Mesothelial cell of epicardium (in vitro differentiated cells): ENCODE measurements at regions not wholly inside any gene's neighbourhood (a gene's known extent, or its start where the extent isn't known, plus 50 kb on each side); places are given as distances from the start of the nearest gene placed in this dataset.
"Not testable (repeated sequence)": the region's sequence is repeated elsewhere in the genome, so short reads cannot be mapped to it uniquely, and the experiment has no call there.

Experiments used
- DNase-seq, 2 experiments: peaks; one replicate each; pipeline ENCODE4 v3.0.0; 2021; ENCODE audit warnings: low spot score in 2 of 2; ENCODE audit not compliant: unreplicated experiment in 2 of 2
- H3K27ac Mint-ChIP-seq: 2 replicates; pipeline ENCODE4 v1.8.0; 2021; ENCODE audit warnings: mixed read lengths
- H3K27me3 Mint-ChIP-seq: 2 replicates; pipeline ENCODE4 v1.8.0; 2021; ENCODE audit warnings: low read depth, mixed read lengths
- H3K36me3 Mint-ChIP-seq: 2 replicates; pipeline ENCODE4 v1.8.0; 2021; ENCODE audit warnings: mixed read lengths
- H3K4me1 Mint-ChIP-seq: 2 replicates; pipeline ENCODE4 v1.8.0; 2021; ENCODE audit warnings: mixed read lengths
- H3K4me3 Mint-ChIP-seq: 2 replicates; pipeline ENCODE4 v1.8.0; 2021; ENCODE audit warnings: mild to moderate bottlenecking, moderate library complexity, mixed read lengths
- H3K9me3 Mint-ChIP-seq: 2 replicates; pipeline ENCODE4 v1.8.0; 2021; ENCODE audit warnings: mixed read lengths
- CTCF ChIP-seq: fragments of 200-600 bp; sonication (generic); IDR thresholded peaks from one replicate; pipeline ENCODE4 v1.5.0; 2021; ENCODE audit warnings: antibody characterized with exemption; ENCODE audit not compliant: unreplicated experiment

DNA sequence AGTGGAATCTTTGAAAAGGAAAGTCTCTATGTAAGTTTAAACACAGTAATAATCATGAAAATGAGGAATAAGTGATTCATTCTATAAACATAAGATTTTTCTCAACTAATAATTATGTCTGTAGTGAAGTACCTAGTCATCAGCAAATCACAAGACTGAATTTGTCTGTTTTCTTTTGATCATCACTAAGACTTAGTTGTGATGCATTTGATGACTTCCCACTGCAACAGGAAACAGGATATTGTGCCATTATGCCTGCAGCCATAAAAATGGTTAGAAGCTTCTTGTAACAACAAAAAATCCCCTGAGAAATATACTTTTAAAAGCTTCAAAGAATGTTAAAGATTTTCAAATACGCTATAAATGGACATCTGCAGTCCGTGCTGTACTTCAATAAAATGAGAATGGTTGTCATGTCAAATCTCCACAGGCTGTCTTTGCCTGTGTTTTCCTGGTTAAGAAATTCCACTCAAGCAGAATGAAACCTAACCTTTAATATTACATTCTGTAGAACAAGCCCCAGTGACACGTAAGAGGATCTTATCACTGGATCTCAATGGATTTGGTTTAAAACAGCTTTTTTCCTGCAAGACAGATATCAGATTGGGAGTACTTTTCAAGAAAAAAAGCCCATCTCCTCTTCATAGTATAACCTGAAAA, 1262.3 kb upstream of the PHF14 start:
- no peak for TF ChIP-seq CTCF
- DNase-seq, result no peak
- Mint-ChIP-seq H3K36me3 (no peaks in the 10 kb centered on the region), H3K4me3 (no peak overlapping the region), H3K9me3 (no peaks in the 10 kb centered on the region), H3K27ac (no peak overlapping the region), H3K27me3 (no peaks in the 10 kb centered on the region), H3K4me1 (peaks cover 5% of the 10 kb centered on the region)

GRCh38 chr7:9718071-9718661, 1255.5 kb upstream of the PHF14 start:
- no peak for TF ChIP-seq CTCF
- Mint-ChIP-seq H3K4me3 (no peak overlapping the region), H3K27me3 (no peaks in the 10 kb centered on the region), H3K9me3 (no peaks in the 10 kb centered on the region), H3K36me3 (no peaks in the 10 kb centered on the region), H3K4me1 (peaks cover 5% of the 10 kb centered on the region), H3K27ac (peak overlapping the region; percentile 30)
- DNase-seq, result no peak

DNA sequence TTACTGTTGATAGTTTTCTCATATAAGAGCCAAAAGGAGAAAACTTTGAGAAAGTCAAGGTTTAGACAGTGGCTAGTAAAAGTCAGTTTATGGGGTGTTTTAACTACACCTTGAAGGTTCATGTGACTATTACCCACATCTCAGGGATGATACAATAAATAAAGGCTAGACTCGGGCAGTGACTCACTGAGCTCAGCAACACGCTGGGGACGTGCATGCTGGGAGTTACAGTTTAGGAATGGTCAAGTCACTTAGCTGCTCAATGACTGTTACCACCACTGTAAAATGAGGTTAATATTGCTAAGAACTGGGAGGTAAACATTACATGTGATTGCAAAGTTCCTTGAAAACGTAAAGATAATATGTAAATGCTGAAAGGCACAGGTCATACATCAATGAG, 1254.4 kb upstream of the PHF14 start:
- H3K27me3 Mint-ChIP-seq, result no peaks in the 10 kb centered on the region
- DNase-seq, result no peak
- H3K27ac Mint-ChIP-seq, result no peak overlapping the region
- no peaks in the 10 kb centered on the region for H3K9me3 Mint-ChIP-seq
- H3K4me3 Mint-ChIP-seq, result no peak overlapping the region
- TF ChIP-seq CTCF, result no peak
- H3K4me1 Mint-ChIP-seq, result peaks cover 5% of the 10 kb centered on the region
- no peaks in the 10 kb centered on the region for H3K36me3 Mint-ChIP-seq

DNA sequence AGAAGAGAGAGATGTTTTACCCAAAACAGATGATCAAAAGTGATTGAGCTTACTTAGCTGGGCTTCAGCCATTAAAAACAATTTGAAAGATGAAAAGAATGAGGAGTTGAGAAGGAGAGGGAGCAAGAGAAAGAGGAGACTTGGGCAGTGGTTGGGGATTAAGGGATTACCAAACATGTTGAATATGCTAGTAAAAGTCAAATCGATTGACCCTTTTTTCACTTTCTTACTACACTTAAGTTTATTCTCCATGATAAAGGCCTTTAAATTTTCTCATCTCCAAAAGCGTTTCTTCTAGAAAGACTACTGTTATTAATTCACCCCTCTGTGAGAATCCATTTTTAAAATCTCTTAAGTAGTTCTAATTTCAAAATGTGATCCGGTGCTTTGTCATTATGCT, 1254.0 kb upstream of the PHF14 start:
- no peak overlapping the region for H3K27ac Mint-ChIP-seq
- no peaks in the 10 kb centered on the region for H3K27me3 Mint-ChIP-seq
- H3K4me1 Mint-ChIP-seq, result peaks cover 5% of the 10 kb centered on the region
- no peaks in the 10 kb centered on the region for H3K36me3 Mint-ChIP-seq
- H3K9me3 Mint-ChIP-seq, result no peaks in the 10 kb centered on the region
- no peak overlapping the region for H3K4me3 Mint-ChIP-seq
- no peak for TF ChIP-seq CTCF
- DNase-seq, result no peak

DNA sequence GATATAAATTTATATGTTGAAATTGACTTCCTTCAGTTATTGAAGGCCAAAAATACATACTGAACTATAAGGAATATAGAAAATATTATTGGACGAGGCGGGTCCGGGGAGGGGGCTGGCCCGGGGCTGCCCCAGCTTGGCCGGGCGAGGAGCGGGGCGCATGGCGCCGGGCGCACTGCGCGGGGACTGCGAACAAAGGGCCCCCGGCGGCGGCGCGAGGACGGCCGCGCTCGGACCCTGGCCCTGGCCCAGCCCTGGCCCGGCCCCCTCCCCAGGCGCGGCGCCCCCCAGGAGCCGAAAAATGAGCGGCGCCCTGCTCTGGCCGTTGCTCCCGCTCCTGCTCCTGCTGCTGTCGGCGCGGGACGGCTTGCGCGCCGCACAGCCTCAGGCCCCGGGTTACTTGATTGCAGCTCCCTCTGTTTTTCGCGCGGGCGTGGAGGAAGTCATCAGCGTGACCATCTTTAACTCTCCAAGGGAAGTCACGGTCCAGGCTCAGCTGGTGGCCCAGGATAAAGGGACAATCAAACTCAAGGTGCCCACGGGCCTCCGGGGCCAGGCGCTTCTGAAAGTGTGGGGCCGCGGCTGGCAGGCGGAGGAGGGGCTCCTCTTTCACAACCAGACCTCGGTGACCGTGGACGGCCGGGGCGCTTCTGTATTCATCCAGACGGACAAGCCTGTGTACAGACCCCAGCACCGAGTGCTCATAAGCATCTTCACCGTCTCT, 1247.6 kb upstream of the PHF14 start:
- H3K27me3 Mint-ChIP-seq, DNase-seq, H3K4me1 Mint-ChIP-seq, H3K27ac Mint-ChIP-seq, H3K9me3 Mint-ChIP-seq, H3K36me3 Mint-ChIP-seq, H3K4me3 Mint-ChIP-seq: not testable (repeated sequence)

GRCh38 chr7:9726811-9727210, 1246.9 kb upstream of the PHF14 start:
- H3K36me3 Mint-ChIP-seq, DNase-seq, H3K4me1 Mint-ChIP-seq, H3K9me3 Mint-ChIP-seq, H3K27me3 Mint-ChIP-seq, H3K27ac Mint-ChIP-seq, H3K4me3 Mint-ChIP-seq: not testable (repeated sequence)

GRCh38 chr7:9727467-9727869, 1246.2 kb upstream of the PHF14 start:
- H3K27ac Mint-ChIP-seq, DNase-seq, H3K27me3 Mint-ChIP-seq, H3K4me1 Mint-ChIP-seq, H3K9me3 Mint-ChIP-seq, H3K36me3 Mint-ChIP-seq, H3K4me3 Mint-ChIP-seq: not testable (repeated sequence)

DNA sequence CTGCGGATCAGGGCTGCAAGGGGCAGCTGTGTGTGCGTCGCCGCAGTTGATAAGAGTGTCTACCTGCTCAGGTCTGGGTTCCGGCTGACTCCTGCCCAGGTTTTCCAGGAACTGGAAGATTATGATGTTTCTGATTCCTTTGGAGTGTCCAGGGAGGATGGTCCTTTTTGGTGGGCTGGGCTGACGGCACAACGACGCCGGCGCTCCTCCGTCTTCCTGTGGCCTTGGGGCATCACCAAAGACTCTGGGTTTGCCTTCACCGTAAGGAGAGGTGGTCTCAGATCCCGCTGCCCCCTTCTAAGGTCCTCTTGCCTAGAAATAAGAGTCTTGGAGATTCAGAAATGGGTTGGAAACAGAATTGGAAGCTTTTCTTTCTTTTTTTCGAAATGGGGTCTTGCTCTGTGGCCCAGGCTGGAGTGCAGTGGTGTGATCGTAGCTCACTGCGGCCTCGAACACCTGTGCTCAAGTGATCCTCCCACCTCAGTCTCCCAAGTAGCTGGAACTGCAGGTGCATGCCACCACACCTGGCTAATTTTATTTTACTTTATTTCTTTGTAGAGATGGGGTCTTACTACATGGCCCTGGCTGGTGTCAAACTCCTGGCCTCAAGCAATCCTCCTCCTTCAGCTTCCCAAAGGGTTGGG, 1245.5 kb upstream of the PHF14 start:
- H3K4me1 Mint-ChIP-seq, H3K27me3 Mint-ChIP-seq, H3K36me3 Mint-ChIP-seq, H3K4me3 Mint-ChIP-seq, H3K9me3 Mint-ChIP-seq, H3K27ac Mint-ChIP-seq, DNase-seq: not testable (repeated sequence)
